IPS-15b (cell line): ENCODE measurements at regions not wholly inside any gene's neighbourhood (a gene's known extent, or its start where the extent isn't known, plus 50 kb on each side); places are given as distances from the start of the nearest gene placed in this dataset.

Experiments
- H3K27me3 ChIP-seq: one replicate; pipeline ENCODE4 v1.6.1; 2013; ENCODE audit warnings: low read length; ENCODE audit not compliant: control insufficient read depth, insufficient read depth
- H3K36me3 ChIP-seq: one replicate; pipeline ENCODE4 v1.6.1; 2013; ENCODE audit warnings: low read length; ENCODE audit not compliant: control insufficient read depth, insufficient read depth
- H3K4me1 ChIP-seq: one replicate; pipeline ENCODE4 v1.6.1; 2013; ENCODE audit warnings: mild to moderate bottlenecking, low read length; ENCODE audit not compliant: control insufficient read depth, insufficient read depth
- H3K4me3 ChIP-seq: one replicate; pipeline ENCODE4 v1.5.1; 2013; ENCODE audit warnings: low read depth, low read length
- H3K9ac ChIP-seq: one replicate; pipeline ENCODE4 v1.6.1; 2013; ENCODE audit warnings: low read depth, mild to moderate bottlenecking, low read length
- H3K9me3 ChIP-seq: one replicate; pipeline ENCODE4 v1.6.1; 2013; ENCODE audit warnings: mild to moderate bottlenecking, low read length; ENCODE audit not compliant: control insufficient read depth, insufficient read depth

- no peaks in the 10 kb centered on the region for H3K36me3 ChIP-seq
- H3K27me3 ChIP-seq, result no peaks in the 10 kb centered on the region
- no peak overlapping the region for H3K4me3 ChIP-seq
- H3K9me3 ChIP-seq, result no peaks in the 10 kb centered on the region
- H3K4me1 ChIP-seq, result no peaks in the 10 kb centered on the region
- H3K9ac ChIP-seq, result no peak overlapping the region
Measured at GRCh38 chr5:168022446-168023169, 268.8 kb upstream of the WWC1 start.

- no peaks in the 10 kb centered on the region for H3K27me3 ChIP-seq
- no peaks in the 10 kb centered on the region for H3K4me1 ChIP-seq
- no peaks in the 10 kb centered on the region for H3K9me3 ChIP-seq
- no peak overlapping the region for H3K4me3 ChIP-seq
- H3K36me3 ChIP-seq, result no peaks in the 10 kb centered on the region
- H3K9ac ChIP-seq, result no peak overlapping the region
Measured at GRCh38 chr5:168023191-168023590, 268.3 kb upstream of the WWC1 start.

GRCh38 chr5:168024306-168024705 lies 267.1 kb upstream of the WWC1 start:
- H3K4me3 ChIP-seq, result no peak overlapping the region
- H3K4me1 ChIP-seq, result no peaks in the 10 kb centered on the region
- H3K9me3 ChIP-seq, result no peaks in the 10 kb centered on the region
- H3K9ac ChIP-seq, result no peak overlapping the region
- H3K27me3 ChIP-seq, result no peaks in the 10 kb centered on the region
- no peaks in the 10 kb centered on the region for H3K36me3 ChIP-seq

GRCh38 chr5:168027007-168027406 lies 264.4 kb upstream of the WWC1 start:
- Histone ChIP-seq H3K9ac (no peak overlapping the region), H3K36me3 (no peaks in the 10 kb centered on the region), H3K4me1 (no peaks in the 10 kb centered on the region), H3K9me3 (no peaks in the 10 kb centered on the region), H3K27me3 (no peaks in the 10 kb centered on the region), H3K4me3 (no peak overlapping the region)

GRCh38 chr5:168030912-168031311 lies 260.5 kb upstream of the WWC1 start:
- Histone ChIP-seq H3K36me3 (no peaks in the 10 kb centered on the region), H3K9me3 (no peaks in the 10 kb centered on the region), H3K4me3 (no peak overlapping the region), H3K4me1 (no peaks in the 10 kb centered on the region), H3K27me3 (no peaks in the 10 kb centered on the region), H3K9ac (no peak overlapping the region)

- Histone ChIP-seq H3K9me3 (no peaks in the 10 kb centered on the region), H3K9ac (no peak overlapping the region), H3K4me3 (no peak overlapping the region), H3K27me3 (no peaks in the 10 kb centered on the region), H3K4me1 (no peaks in the 10 kb centered on the region), H3K36me3 (no peaks in the 10 kb centered on the region)
Measured at GRCh38 chr5:168031614-168032013, 259.8 kb upstream of the WWC1 start.

- H3K36me3 ChIP-seq, result no peaks in the 10 kb centered on the region
- no peaks in the 10 kb centered on the region for H3K4me1 ChIP-seq
- no peaks in the 10 kb centered on the region for H3K9me3 ChIP-seq
- no peak overlapping the region for H3K4me3 ChIP-seq
- H3K9ac ChIP-seq, result no peak overlapping the region
- no peaks in the 10 kb centered on the region for H3K27me3 ChIP-seq
Measured at GRCh38 chr5:168039039-168039438, 252.4 kb upstream of the WWC1 start.

- no peaks in the 10 kb centered on the region for H3K36me3 ChIP-seq
Measured at GRCh38 chr5:168039566-168040248, 251.7 kb upstream of the WWC1 start.

GRCh38 chr5:168041583-168041982 lies 249.9 kb upstream of the WWC1 start:
- Histone ChIP-seq H3K9me3 (no peaks in the 10 kb centered on the region), H3K36me3 (no peaks in the 10 kb centered on the region), H3K27me3 (no peaks in the 10 kb centered on the region), H3K9ac (no peak overlapping the region), H3K4me3 (no peak overlapping the region), H3K4me1 (peaks cover 2% of the 10 kb centered on the region)

More at GRCh38 chr5:168039566-168040248, 251.7 kb upstream of the WWC1 start:
- no peak overlapping the region for H3K4me3 ChIP-seq
- no peaks in the 10 kb centered on the region for H3K4me1 ChIP-seq
- no peaks in the 10 kb centered on the region for H3K9me3 ChIP-seq
- H3K9ac ChIP-seq, result no peak overlapping the region
- H3K27me3 ChIP-seq, result no peaks in the 10 kb centered on the region

GRCh38 chr5:168042284-168043068 lies 249.0 kb upstream of the WWC1 start:
- no peaks in the 10 kb centered on the region for H3K36me3 ChIP-seq
- no peak overlapping the region for H3K9ac ChIP-seq
- peaks cover 8% of the 10 kb centered on the region for H3K4me1 ChIP-seq
- H3K4me3 ChIP-seq, result no peak overlapping the region
- no peaks in the 10 kb centered on the region for H3K9me3 ChIP-seq
- H3K27me3 ChIP-seq, result no peaks in the 10 kb centered on the region

GRCh38 chr5:168046163-168046562 lies 245.3 kb upstream of the WWC1 start:
- H3K27me3 ChIP-seq, result no peaks in the 10 kb centered on the region
- no peak overlapping the region for H3K9ac ChIP-seq
- H3K9me3 ChIP-seq, result no peaks in the 10 kb centered on the region
- H3K4me3 ChIP-seq, result no peak overlapping the region
- H3K36me3 ChIP-seq, result no peaks in the 10 kb centered on the region
- peaks cover 17% of the 10 kb centered on the region for H3K4me1 ChIP-seq
